BLaER1 treated with 17β-estradiol and CSF1 and Interleukin-3, amounts not matched to agents 10 nM and 100 nM (cell line): ENCODE measurements at regions not wholly inside any gene's neighbourhood (a gene's known extent, or its start where the extent isn't known, plus 50 kb on each side); places are given as distances from the start of the nearest gene placed in this dataset.

Source experiments
- H3K27ac ChIP-seq, 11 experiments: shearing (Covaris generic); formaldehyde crosslinking; 2 replicates each; pipeline ENCODE4 v1.8.1; 2022
- H3K27me3 ChIP-seq, 11 experiments: shearing (Covaris generic); formaldehyde crosslinking; 2 replicates each; pipeline ENCODE4 v1.8.1; 2022
- H3K36me3 ChIP-seq, 11 experiments: shearing (Covaris generic); formaldehyde crosslinking; 2 replicates each; pipeline ENCODE4 v1.8.1; 2022
- H3K4me1 ChIP-seq, 10 experiments: shearing (Covaris generic); formaldehyde crosslinking; 2 replicates each; pipeline ENCODE4 v1.8.1; 2022
- H3K4me2 ChIP-seq, 11 experiments: shearing (Covaris generic); formaldehyde crosslinking; 2 replicates each; pipeline ENCODE4 v1.8.1; 2022
- H3K4me3 ChIP-seq, 10 experiments: shearing (Covaris generic); formaldehyde crosslinking; 2 replicates each; pipeline ENCODE4 v1.8.1; 2022
- H3K9ac ChIP-seq, 11 experiments: shearing (Covaris generic); formaldehyde crosslinking; 2 replicates each; pipeline ENCODE4 v1.8.1; 2022
- H3K9me3 ChIP-seq, 11 experiments: shearing (Covaris generic); formaldehyde crosslinking; replicated peaks in 1 of 11; 2 replicates each; pipeline ENCODE4 v1.8.1; 2022
- H4K20me1 ChIP-seq, 11 experiments: shearing (Covaris generic); formaldehyde crosslinking; 2 replicates each; pipeline ENCODE4 v1.8.1; 2022
- Cebpa-rat ChIP-seq, 11 experiments: shearing (Covaris generic); IDR thresholded peaks; 2 replicates each; pipeline ENCODE4 v1.8.1; 2022

- Histone ChIP-seq H3K27me3 (peaks cover 10 to 45% (median 23%) of the 10 kb centered on the region in 11 experiments), H4K20me1 (peaks cover 0 to 25% (median 4%) of the 10 kb centered on the region in 11 experiments; a peak in 10 of 22 replicates), H3K27ac (no peak overlapping the region), H3K4me1 (peaks cover 0 to 12% (median under 1%) of the 10 kb centered on the region in 10 experiments; a peak in 8 of 20 replicates), H3K9me3 (peaks cover 37 to 57% (median 45%) of the 10 kb centered on the region in 11 experiments), H3K36me3 (no peaks in the 10 kb centered on the region), H3K9ac (no peak overlapping the region), H3K4me3 (no peak overlapping the region), H3K4me2 (no peak overlapping the region)
- TF ChIP-seq Cebpa-rat (IDR thresholded peaks at IDR 0.05): no peak
These were observed 70.9 kb upstream of the BHLHE23 start for GRCh38 chr20:63077705-63078104.

- Histone ChIP-seq H4K20me1 (peaks cover 0 to 28% (median 5%) of the 10 kb centered on the region in 11 experiments; a peak in 11 of 22 replicates), H3K27ac (no peak overlapping the region), H3K9ac (no peak overlapping the region), H3K4me2 (no peak overlapping the region), H3K27me3 (peaks cover 21 to 58% (median 35%) of the 10 kb centered on the region in 11 experiments), H3K4me1 (peaks cover 0 to 15% (median 8%) of the 10 kb centered on the region in 10 experiments; a peak in 16 of 20 replicates), H3K4me3 (no peak overlapping the region), H3K9me3 (peaks cover 37 to 57% (median 45%) of the 10 kb centered on the region in 11 experiments), H3K36me3 (no peaks in the 10 kb centered on the region)
- no peak for TF ChIP-seq Cebpa-rat (IDR thresholded peaks at IDR 0.05)
These were observed 69.7 kb upstream of the BHLHE23 start for GRCh38 chr20:63076421-63076820.

- Histone ChIP-seq H3K27ac (no peak overlapping the region), H3K27me3 (peaks cover 29 to 50% (median 38%) of the 10 kb centered on the region in 11 experiments), H3K36me3 (no peaks in the 10 kb centered on the region), H3K4me1 (peaks cover 0 to 27% (median 11%) of the 10 kb centered on the region in 10 experiments; a peak in 16 of 20 replicates), H3K9ac (no peak overlapping the region), H3K4me3 (no peak overlapping the region), H4K20me1 (peaks cover 0 to 29% (median 8%) of the 10 kb centered on the region in 11 experiments; a peak in 12 of 22 replicates), H3K9me3 (peaks cover 36 to 49% (median 39%) of the 10 kb centered on the region in 11 experiments), H3K4me2 (no peak overlapping the region)
- no peak for TF ChIP-seq Cebpa-rat (IDR thresholded peaks at IDR 0.05)
These were observed 67.9 kb upstream of the BHLHE23 start for GRCh38 chr20:63074631-63075030.

- Histone ChIP-seq H3K4me3 (no peak overlapping the region), H3K4me2 (no peak overlapping the region), H3K27ac (no peak overlapping the region), H3K36me3 (no peaks in the 10 kb centered on the region), H4K20me1 (peaks cover 0 to 33% (median 8%) of the 10 kb centered on the region in 11 experiments; a peak in 12 of 22 replicates), H3K9ac (no peak overlapping the region), H3K4me1 (peaks cover 0 to 28% (median 12%) of the 10 kb centered on the region in 10 experiments; a peak in 16 of 20 replicates), H3K27me3 (peaks cover 29 to 47% (median 38%) of the 10 kb centered on the region in 11 experiments), H3K9me3 (peaks cover 31 to 45% (median 35%) of the 10 kb centered on the region in 11 experiments)
- TF ChIP-seq Cebpa-rat (IDR thresholded peaks at IDR 0.05): no peak
These were observed 67.4 kb upstream of the BHLHE23 start for GRCh38 chr20:63074182-63074581.

GRCh38 chr20:63073738-63074065, 66.9 kb upstream of the BHLHE23 start:
- Histone ChIP-seq H3K36me3 (no peaks in the 10 kb centered on the region), H3K4me2 (0 out of 22 replicates have a peak overlapping the region, but pooled peaks of 1 of the 11 experiments have one; percentile 88), H3K9ac (no peak overlapping the region), H4K20me1 (peaks cover 0 to 37% (median 8%) of the 10 kb centered on the region in 11 experiments; a peak in 12 of 22 replicates), H3K4me1 (peaks cover 0 to 28% (median 12%) of the 10 kb centered on the region in 10 experiments; a peak in 16 of 20 replicates), H3K4me3 (no peak overlapping the region), H3K27me3 (peaks cover 29 to 47% (median 38%) of the 10 kb centered on the region in 11 experiments), H3K27ac (no peak overlapping the region), H3K9me3 (peaks cover 27 to 41% (median 32%) of the 10 kb centered on the region in 11 experiments)
- TF ChIP-seq Cebpa-rat (IDR thresholded peaks at IDR 0.05): no peak

GRCh38 chr20:63072991-63073737, 66.4 kb upstream of the BHLHE23 start:
- H3K4me2 ChIP-seq: peak overlapping the region in 6 of 11 experiments; percentile 81 to 95 (median 86); a peak in 7 of 22 replicates
- H3K27me3 ChIP-seq: peaks cover 29 to 45% (median 38%) of the 10 kb centered on the region in 11 experiments
- peaks cover 22 to 36% (median 27%) of the 10 kb centered on the region in 11 experiments for H3K9me3 ChIP-seq

GRCh38 chr20:63072231-63072791, 65.5 kb upstream of the BHLHE23 start:
- peak overlapping the region; percentile 56 to 95 (median 83) for H3K4me2 ChIP-seq
- TF ChIP-seq Cebpa-rat (IDR thresholded peaks at IDR 0.05): no peak
- H3K27me3 ChIP-seq: peaks cover 29 to 45% (median 38%) of the 10 kb centered on the region in 11 experiments
- H3K4me3 ChIP-seq: peak overlapping the region; percentile 38 to 67 (median 54)
- peak overlapping the region in 2 of 11 experiments; percentile 35 to 50; a peak in 2 of 22 replicates for H3K9ac ChIP-seq
- peaks cover 0 to 34% (median 13%) of the 10 kb centered on the region in 10 experiments; a peak in 16 of 20 replicates for H3K4me1 ChIP-seq
- peaks cover 0 to 39% (median 8%) of the 10 kb centered on the region in 11 experiments; a peak in 12 of 22 replicates for H4K20me1 ChIP-seq
- no peak overlapping the region for H3K27ac ChIP-seq
- H3K36me3 ChIP-seq: no peaks in the 10 kb centered on the region
- peaks cover 14 to 27% (median 18%) of the 10 kb centered on the region in 11 experiments for H3K9me3 ChIP-seq

More at GRCh38 chr20:63072991-63073737, 66.4 kb upstream of the BHLHE23 start:
- H4K20me1 ChIP-seq: peaks cover 0 to 39% (median 8%) of the 10 kb centered on the region in 11 experiments; a peak in 12 of 22 replicates
- no peak overlapping the region for H3K27ac ChIP-seq
- H3K4me3 ChIP-seq: peak overlapping the region in 1 of 10 experiments; percentile 52; a peak in 1 of 20 replicates
- TF ChIP-seq Cebpa-rat (IDR thresholded peaks at IDR 0.05): no peak
- no peaks in the 10 kb centered on the region for H3K36me3 ChIP-seq
- H3K4me1 ChIP-seq: peaks cover 0 to 28% (median 12%) of the 10 kb centered on the region in 10 experiments; a peak in 16 of 20 replicates
- no peak overlapping the region for H3K9ac ChIP-seq

GRCh38 chr20:63071541-63072181, 64.9 kb upstream of the BHLHE23 start:
- peaks cover 0 to 39% (median 8%) of the 10 kb centered on the region in 11 experiments; a peak in 12 of 22 replicates for H4K20me1 ChIP-seq
- peak overlapping the region; percentile 56 to 95 (median 83) for H3K4me2 ChIP-seq
- peaks cover 7 to 21% (median 12%) of the 10 kb centered on the region in 11 experiments for H3K9me3 ChIP-seq
- peak overlapping the region in 2 of 11 experiments; percentile 35 to 50; a peak in 2 of 22 replicates for H3K9ac ChIP-seq
- H3K27ac ChIP-seq: no peak overlapping the region
- peaks cover 0 to 41% (median 20%) of the 10 kb centered on the region in 10 experiments; a peak in 16 of 20 replicates for H3K4me1 ChIP-seq
- H3K36me3 ChIP-seq: no peaks in the 10 kb centered on the region
- no peak for TF ChIP-seq Cebpa-rat (IDR thresholded peaks at IDR 0.05)
- H3K4me3 ChIP-seq: peak overlapping the region; percentile 38 to 67 (median 54)
- peaks cover 29 to 45% (median 38%) of the 10 kb centered on the region in 11 experiments for H3K27me3 ChIP-seq
